HG02763 (cell line): ENCODE measurements at regions not wholly inside any gene's neighbourhood (a gene's known extent, or its start where the extent isn't known, plus 50 kb on each side); places are given as distances from the start of the nearest gene placed in this dataset.
"Not testable (repeated sequence)": the region's sequence is repeated elsewhere in the genome, so short reads cannot be mapped to it uniquely, and the experiment has no call there.

Experiments
- ATAC-seq: cut with Tn5 transposase; IDR thresholded peaks from one replicate; pipeline ENCODE4 v1.9.1; 2021; ENCODE audit warnings: mild to moderate bottlenecking, moderate library complexity; ENCODE audit not compliant: unreplicated experiment

DNA sequence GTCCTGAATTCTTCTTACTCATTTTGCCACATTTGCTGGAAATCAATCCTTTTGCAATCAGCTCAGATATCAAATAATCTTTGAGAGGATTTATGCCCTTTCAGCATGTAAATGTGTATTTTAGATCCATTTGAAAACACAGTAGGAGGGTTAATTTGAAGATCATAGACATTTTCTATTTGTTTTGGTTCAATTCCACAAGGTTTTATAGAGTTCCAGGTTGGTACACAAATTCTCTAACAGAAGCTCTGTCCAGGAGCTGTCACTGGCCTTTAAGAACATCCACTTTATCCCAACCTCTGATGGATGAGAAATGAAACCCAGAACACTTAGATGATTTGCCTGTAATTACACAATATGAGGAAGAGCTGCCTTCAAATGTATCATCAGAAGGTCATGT is 157.3 kb upstream of the CHAC2 start:
- no peak for ATAC-seq

GRCh38 chr2:53609551-53609950 is 158.1 kb upstream of the CHAC2 start:
- ATAC-seq, result no peak

- no peak for ATAC-seq
Measured at GRCh38 chr2:53608293-53608692, 159.3 kb upstream of the CHAC2 start.

GRCh38 chr2:53600815-53601214 is 166.8 kb upstream of the CHAC2 start:
- ATAC-seq, result no peak

DNA sequence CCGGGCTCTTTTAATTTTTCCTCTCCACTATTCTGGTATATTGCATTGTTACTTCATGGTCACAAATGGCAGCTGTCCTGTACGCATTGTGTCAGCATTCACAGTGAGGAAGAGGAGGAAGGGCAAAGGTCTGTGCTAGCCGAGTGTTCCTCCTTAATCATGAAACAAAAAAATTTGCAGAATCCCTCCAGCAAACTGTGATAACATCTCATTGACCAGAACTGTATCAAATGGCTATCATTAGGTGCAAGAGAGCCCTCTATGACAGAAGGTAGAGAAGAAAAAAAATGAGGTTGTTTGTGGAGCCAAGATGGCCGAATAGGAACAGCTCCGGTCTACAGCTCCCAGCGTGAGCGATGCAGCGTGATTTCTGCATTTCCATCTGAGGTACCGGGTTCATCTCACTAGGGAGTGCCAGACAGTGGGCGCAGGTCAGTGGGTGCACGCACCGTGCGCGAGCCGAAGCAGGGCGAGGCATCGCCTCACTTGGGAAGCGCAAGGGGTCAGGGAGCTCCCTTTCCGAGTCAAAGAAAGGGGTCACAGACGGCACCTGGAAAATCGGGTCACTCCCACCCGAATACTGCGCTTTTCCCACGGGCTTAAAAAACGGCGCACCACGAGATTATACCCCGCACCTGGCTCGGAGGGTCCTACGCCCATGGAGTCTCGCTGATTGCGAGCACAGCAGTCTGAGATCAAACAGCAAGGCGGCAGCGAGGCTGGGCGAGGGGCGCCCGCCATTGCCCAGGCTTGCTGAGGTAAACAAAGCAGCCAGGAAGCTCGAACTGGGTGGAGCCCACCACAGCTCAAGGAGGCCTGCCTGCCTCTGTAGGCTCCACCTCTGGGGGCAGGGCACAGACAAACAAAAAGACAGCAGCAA is 180.6 kb upstream of the CHAC2 start:
- not testable (repeated sequence) for ATAC-seq

- ATAC-seq, result no peak
Measured at GRCh38 chr2:53584986-53585385, 182.6 kb upstream of the CHAC2 start.

DNA sequence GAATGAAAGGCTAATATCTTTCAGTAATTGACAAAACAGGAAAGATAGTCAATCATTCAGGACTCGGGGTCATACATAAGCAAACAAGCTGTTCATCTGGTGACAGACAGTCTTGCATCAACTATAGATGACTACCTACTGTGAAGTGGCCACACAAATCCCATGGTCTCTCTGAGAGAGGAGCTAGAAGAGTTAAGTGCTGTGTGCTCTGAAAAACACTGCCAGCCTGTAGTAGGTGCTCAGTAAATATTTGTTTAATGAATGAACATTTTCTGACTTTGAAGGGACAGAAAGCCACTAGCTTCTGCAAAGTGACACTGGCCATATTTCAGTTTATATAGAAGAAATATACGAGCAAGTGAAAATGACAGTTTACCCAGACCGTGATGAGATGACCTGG is 184.0 kb upstream of the CHAC2 start:
- ATAC-seq, result no peak

DNA sequence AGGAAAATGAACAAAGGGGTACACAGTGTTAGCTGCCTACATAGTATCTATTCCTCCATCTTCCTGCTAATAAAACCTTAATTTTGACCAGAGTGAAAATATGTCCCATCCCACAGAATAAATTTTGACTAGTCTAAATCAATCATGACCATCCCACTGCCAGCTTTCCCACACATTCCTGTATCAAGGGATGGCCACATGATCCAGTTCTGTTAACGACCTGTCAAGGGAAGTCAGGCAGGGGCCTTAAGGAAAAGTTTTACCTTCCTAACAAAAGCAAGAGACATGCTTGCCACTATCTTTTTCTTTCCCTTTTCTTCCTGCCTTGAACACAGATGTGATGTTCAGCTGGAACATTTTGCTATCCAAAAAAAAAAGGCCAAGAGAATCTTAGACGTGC is 185.0 kb upstream of the CHAC2 start:
- ATAC-seq, result no peak

DNA sequence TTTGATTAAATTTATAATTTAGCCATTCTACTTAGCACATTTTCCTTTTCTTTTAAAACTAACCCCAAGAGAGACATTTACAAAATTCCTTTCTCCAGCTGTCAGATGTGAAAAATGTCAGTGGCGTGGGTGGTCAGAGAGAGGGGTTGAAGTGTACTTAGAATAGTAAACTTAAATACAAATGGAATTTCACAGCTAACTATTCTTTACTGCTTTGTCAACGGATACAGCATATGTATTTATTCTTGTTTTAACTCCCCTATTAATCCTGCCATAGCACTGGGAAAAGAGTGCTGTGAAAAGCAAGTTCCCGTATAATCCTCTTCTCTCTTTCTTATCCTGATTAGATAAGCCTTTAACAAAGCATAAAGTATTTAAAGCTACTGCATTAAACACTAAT is 191.4 kb upstream of the CHAC2 start:
- ATAC-seq, result no peak

GRCh38 chr2:53575721-53576124 is 191.9 kb upstream of the CHAC2 start:
- ATAC-seq, result no peak

GRCh38 chr2:53572696-53573095 is 194.9 kb upstream of the CHAC2 start:
- ATAC-seq, result no peak

DNA sequence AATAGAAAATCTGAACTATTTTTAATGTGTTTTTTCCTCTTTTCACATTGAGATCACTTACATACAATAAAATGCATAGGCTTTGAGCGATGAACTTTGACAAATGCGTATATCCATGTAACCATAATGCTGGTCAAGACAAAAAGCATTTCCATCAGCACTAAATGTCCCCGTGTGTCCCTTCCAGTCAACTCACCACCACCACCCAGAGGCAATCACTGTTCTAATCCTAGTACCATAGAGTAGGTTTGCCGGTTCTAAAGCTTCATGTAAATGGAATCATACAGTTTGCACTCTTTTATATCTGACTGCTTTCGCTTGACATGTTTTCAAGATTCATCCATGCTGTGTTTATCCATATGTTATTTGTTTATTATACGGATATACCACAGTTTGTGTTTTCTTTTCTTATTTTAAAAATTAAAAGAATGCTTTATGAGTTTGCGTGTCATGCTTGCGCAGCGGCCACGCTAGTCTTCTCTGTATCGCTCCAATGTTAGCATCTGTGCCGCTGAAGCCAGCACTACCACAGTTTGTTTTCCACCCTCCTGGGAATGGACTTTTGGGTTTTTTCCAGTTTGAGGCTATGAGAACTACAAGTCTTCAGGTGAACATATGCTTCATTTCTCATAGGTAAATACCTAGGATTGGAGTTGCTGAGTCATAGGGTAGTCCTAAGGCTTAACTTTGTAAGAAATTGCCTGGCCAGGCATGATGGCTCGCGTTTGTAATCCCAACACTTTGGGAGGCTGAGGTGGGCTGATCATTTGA is 197.5 kb upstream of the CHAC2 start:
- no peak for ATAC-seq

- ATAC-seq, result no peak
Measured at GRCh38 chr2:53568469-53568868, 199.1 kb upstream of the CHAC2 start.

DNA sequence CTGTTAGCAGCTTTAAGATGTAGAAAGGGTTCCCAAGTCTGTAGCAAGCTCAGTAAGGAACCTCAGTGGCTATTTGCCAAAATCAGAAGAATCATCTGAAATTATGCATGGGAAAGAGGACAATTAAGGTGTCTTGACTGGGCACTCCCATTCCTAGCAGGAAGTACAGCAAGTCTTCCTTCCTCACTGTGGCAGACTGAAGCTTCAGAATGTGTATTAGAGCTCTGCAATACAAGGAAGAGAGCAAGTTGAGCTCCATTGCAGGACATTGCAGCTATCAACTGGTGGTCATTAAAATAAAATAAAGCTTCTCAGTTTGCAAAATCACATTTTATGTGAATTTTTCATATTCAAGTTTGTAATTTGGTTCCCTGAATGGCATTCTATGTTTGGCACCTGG is 200.5 kb upstream of the CHAC2 start:
- ATAC-seq, result no peak

DNA sequence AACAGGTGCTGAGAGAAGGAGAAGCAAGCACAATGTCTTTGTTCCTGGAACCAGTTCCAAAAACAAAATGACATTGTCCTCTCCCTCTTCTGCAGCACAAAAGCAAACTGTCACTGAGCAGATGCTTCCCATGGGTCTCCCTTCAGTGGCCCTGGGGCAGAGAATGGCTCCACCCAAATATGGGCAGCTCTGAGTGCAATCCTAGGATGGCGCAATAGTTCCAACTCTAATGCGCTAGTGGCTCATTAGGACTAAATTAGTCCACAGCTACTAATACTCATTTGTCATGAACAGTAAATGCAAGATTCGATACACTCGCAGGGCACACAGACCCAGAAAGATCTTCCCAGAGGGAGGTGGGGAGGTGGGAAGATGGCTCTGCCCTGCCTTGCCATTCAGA is 205.2 kb upstream of the CHAC2 start:
- no peak for ATAC-seq

- no peak for ATAC-seq
Measured at GRCh38 chr2:53561155-53561554, 206.4 kb upstream of the CHAC2 start.

- no peak for ATAC-seq
Measured at GRCh38 chr2:53559302-53559966, 208.2 kb upstream of the CHAC2 start.

DNA sequence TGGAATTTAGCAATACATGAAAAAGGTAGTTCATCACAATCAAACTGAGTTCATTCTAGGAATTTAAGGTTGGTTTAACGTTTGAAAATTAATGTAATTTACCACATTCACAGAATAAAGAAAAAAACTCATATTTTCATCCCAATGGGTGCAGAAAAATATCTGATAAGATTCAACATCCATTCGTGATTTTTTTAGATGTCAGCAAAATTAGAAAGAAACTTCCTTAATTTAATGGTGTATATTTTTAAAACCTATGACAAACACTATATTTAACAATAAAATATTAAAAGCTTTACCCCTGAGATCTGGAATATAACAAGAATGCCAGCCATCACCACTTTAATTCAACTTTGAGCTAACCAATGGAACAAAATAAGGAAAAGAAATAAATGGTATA is 208.7 kb upstream of the CHAC2 start:
- no peak for ATAC-seq

DNA sequence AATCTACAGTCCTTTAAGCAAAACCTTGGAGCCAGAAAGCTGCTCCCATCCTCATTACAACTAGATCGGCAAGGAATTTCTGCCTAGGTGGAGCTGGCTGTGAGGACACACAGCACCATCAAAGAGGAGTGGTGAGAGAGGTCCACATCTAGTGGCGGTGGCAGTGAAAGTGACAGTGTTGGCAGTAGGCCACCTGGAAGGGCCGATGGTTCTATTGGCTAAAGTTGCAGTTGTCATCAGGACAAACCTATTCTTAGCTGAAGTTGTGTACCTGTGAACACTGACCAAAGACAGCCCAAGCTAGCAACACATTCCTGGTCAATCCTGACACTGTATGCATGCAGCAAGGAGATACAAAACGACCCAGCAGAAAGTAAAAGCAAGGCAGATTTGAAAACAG is 218.1 kb upstream of the CHAC2 start:
- no peak for ATAC-seq

- ATAC-seq, result no peak
Measured at GRCh38 chr2:53545604-53546003, 222.0 kb upstream of the CHAC2 start.

DNA sequence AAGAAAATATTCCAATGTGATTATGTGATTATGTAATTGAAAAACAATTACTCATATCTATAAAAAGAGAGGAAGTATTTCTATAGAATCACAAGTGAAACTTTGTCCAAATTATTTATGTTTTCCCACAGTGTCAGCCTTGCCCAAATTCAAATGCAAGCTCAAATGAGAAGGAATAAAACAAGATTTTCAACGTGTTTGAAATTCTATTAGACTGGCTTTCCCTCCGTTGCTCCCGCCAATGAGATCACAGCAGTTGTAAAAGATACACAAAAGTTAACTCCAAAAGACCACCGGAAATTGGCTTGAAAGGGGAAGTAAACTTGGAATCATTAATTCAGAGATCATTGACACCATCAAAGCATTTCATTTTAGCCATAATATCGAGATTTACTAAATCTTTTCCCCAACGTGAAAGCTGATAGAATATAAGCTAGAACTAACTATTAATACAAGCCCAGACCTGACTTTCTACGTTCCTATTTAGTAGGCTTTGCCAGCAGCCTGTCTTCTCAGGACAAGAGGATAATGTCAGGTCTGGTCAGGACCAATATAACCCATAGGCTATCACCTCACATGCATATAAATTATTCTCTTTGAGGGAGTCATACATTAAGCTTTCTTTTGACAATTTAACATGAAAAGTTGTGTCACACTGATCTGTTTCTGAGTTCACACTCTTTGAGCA is 222.6 kb upstream of the CHAC2 start:
- no peak for ATAC-seq
